LNCaP clone FGC (cell line): ENCODE measurements at regions not wholly inside any gene's neighbourhood (a gene's known extent, or its start where the extent isn't known, plus 50 kb on each side); places are given as distances from the start of the nearest gene placed in this dataset.

Source experiments
- DNase-seq: peaks from one replicate; pipeline ENCODE4 v3.0.0-alpha.2; 2011; ENCODE audit warnings: low read depth
- H3K4me3 ChIP-seq: 2 replicates; pipeline ENCODE4 v1.5.1; 2011; ENCODE audit warnings: mild to moderate bottlenecking, low read depth, low read length, control low read depth
- CTCF ChIP-seq: IDR thresholded peaks from 2 replicates; pipeline ENCODE4 v1.5.1; 2012; ENCODE audit warnings: mild to moderate bottlenecking; ENCODE audit not compliant: control insufficient read depth, insufficient read depth; ENCODE audit errors: extremely low read depth

- no peak overlapping the region for H3K4me3 ChIP-seq
- TF ChIP-seq CTCF: no peak
- no peak for DNase-seq
Observed at GRCh38 chr3:43998370-43998835, 243.3 kb upstream of the TOPAZ1 start.

GRCh38 chr3:43998836-43999727 lies 242.6 kb upstream of the TOPAZ1 start:
- no peak for DNase-seq
- H3K4me3 ChIP-seq: 0 out of 2 replicates have a peak overlapping the region, but pooled peaks have one; percentile 20
- TF ChIP-seq CTCF: no peak

- DNase-seq: no peak
- no peak for TF ChIP-seq CTCF
- no peak overlapping the region for H3K4me3 ChIP-seq
Observed at GRCh38 chr3:43999728-44000319, 241.9 kb upstream of the TOPAZ1 start.

- no peak for DNase-seq
- no peak overlapping the region for H3K4me3 ChIP-seq
- no peak for TF ChIP-seq CTCF
Observed at GRCh38 chr3:44000586-44000985, 241.1 kb upstream of the TOPAZ1 start.

- no peak for DNase-seq
- no peak overlapping the region for H3K4me3 ChIP-seq
- TF ChIP-seq CTCF: no peak
Observed at GRCh38 chr3:44001072-44001471, 240.6 kb upstream of the TOPAZ1 start.

GRCh38 chr3:44003801-44004200 lies 237.9 kb upstream of the TOPAZ1 start:
- no peak for TF ChIP-seq CTCF
- no peak overlapping the region for H3K4me3 ChIP-seq
- DNase-seq: no peak
